Epithelial cell of esophagus (primary cell): ENCODE measurements at regions not wholly inside any gene's neighbourhood (a gene's known extent, or its start where the extent isn't known, plus 50 kb on each side); places are given as distances from the start of the nearest gene placed in this dataset.

Source experiments
- DNase-seq: peaks from one replicate; pipeline ENCODE4 v3.0.0; 2010; ENCODE audit warnings: low read depth
- H3K4me3 ChIP-seq: 2 replicates; pipeline ENCODE4 v1.5.1; 2011; ENCODE audit warnings: mild to moderate bottlenecking, low read length, control low read depth
- TF ChIP-seq, protein P1 (sequence below): IDR thresholded peaks from 2 replicates; pipeline ENCODE4 v1.5.1; 2011; ENCODE audit warnings: low read depth, mild to moderate bottlenecking, low read length, control low read depth, inconsistent platforms; ENCODE audit not compliant: insufficient read depth; ENCODE audit errors: missing control alignments

DNA sequence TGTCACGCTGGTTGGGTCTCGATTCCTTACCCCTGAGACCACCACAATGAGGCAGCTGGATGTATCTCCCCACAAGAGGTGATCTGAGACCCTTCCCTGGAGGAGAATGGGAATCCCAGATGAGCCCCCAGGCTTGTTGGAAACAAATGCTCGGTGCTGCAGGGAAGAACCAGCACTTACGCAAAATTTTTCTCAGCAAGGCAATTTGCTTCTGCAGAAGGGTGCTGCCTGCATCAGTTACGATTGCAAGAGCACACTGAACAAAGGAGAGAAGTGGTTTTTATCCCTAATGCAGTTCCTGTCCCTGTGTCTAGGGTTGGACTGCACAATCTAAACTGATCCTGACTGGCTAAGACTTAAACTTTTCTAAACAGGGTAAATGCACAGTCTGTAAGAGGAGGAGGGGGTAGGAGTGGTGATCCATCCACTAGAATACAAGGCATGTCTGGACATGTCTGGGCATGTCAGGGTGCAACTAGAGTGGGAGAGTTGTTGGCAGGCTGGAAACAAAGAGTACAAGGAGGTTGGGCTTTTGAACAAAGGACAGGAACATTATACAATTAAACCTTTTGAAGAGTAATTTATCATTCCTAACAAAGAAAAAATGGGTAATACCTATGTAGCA lies 114.9 kb upstream of the FAM3C start:
- H3K4me3 ChIP-seq = no peak overlapping the region
- DNase-seq = no peak
- TF ChIP-seq, protein P1, sequence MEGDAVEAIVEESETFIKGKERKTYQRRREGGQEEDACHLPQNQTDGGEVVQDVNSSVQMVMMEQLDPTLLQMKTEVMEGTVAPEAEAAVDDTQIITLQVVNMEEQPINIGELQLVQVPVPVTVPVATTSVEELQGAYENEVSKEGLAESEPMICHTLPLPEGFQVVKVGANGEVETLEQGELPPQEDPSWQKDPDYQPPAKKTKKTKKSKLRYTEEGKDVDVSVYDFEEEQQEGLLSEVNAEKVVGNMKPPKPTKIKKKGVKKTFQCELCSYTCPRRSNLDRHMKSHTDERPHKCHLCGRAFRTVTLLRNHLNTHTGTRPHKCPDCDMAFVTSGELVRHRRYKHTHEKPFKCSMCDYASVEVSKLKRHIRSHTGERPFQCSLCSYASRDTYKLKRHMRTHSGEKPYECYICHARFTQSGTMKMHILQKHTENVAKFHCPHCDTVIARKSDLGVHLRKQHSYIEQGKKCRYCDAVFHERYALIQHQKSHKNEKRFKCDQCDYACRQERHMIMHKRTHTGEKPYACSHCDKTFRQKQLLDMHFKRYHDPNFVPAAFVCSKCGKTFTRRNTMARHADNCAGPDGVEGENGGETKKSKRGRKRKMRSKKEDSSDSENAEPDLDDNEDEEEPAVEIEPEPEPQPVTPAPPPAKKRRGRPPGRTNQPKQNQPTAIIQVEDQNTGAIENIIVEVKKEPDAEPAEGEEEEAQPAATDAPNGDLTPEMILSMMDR = no peak

DNA sequence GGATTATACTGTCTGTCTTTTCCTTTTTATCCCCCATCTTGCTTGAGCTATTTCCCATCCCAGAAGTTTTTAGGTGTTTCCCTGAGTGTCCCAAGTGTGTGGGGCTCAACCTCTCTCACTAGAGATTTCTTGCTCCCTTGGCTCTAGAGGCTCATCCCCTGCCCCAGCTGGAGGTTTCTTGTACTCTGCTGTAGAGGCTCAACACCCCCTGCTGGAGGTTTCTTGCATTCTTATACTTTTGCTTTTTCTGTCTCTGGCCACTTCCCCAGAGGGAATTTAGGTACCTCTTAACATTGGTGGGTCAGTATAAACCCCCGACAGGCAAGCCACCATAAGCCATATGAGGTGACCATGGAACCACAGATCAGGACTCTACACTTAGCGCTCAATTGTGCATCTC lies 114.2 kb upstream of the FAM3C start:
- DNase-seq = no peak
- TF ChIP-seq, protein P1 = no peak
- H3K4me3 ChIP-seq = no peak overlapping the region

DNA sequence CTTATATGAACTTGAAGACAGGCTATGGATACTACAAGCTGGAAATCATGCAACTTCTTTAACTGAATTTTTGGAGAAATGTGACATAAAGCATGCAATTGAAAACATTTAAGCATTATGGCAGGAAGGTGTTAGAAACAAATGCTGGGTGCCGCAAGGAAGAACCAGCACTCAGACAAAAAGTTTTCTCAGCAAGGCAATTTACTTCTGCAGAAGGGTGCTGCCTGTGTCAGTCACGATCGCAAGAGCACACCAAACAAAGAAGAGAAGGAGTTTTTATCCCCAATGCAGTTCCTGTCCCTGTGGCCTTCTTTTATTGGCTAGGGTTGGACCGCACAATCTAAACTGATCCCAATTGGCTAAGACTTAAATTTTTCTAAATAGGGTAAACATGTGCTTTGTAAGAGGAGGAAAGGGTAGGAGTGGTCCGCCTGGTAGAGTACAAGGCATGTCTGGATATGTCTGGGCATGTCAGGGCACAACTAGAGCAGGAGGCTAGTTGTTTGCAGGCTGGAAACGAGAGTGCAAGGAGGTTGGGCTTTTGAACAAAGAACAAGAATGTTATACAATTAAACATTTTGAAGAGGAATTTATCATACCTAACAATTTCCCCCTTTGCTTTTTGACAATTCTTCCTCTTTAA lies 109.6 kb upstream of the FAM3C start:
- peak; percentile 10 for DNase-seq
- no peak overlapping the region for H3K4me3 ChIP-seq
- TF ChIP-seq, protein P1 = no peak

DNA sequence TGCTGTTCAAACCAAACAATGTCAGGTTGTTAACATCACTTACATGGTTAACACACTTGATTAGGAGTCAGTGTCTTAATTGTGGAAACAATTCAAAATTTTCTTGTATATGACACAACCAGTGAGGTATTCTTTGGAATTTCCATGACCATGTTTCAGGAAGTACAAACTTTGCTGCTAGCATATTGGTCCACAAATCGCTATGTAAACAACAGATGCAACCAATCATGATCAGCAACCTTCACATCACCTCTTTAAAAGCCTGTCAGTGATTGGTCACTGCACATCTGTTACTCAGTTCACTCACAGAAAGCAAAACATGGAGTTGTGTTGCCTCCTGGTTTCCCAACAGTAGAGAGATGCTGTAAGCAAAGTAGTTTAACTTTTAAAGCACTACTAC lies 108.9 kb upstream of the FAM3C start:
- TF ChIP-seq, protein P1 = no peak
- no peak for DNase-seq
- H3K4me3 ChIP-seq = no peak overlapping the region

DNA sequence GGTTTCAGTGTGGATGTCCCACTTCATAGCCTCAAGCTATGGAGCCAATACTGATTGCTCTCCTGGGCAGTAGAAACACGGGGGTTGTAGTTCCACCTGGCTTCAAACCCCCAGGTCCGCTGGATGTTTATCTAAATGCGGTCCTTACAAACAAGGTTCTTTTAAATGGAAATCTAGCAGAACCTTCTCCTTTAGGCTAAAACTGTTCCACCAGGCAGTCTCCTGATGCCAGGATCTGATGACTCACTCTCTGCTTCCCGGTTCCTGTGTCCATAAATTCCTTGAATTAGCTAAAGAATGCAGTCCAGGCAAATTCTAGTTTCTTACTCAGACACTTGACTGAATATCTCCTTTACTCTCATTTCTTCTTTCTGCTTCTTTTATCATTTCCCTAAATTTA lies 108.4 kb upstream of the FAM3C start:
- TF ChIP-seq, protein P1 = no peak
- DNase-seq = peak; percentile 62
- no peak overlapping the region for H3K4me3 ChIP-seq

- no peak for DNase-seq
- TF ChIP-seq, protein P1 = no peak
Measured at GRCh38 chr7:121503730-121504129, 107.6 kb upstream of the FAM3C start.

GRCh38 chr7:121503039-121503438 lies 106.9 kb upstream of the FAM3C start:
- no peak for DNase-seq
- TF ChIP-seq, protein P1 = no peak
- H3K4me3 ChIP-seq = no peak overlapping the region

More at GRCh38 chr7:121503730-121504129, 107.6 kb upstream of the FAM3C start:
- H3K4me3 ChIP-seq = no peak overlapping the region
